Anterior cingulate cortex (tissue), 58 donors: ENCODE measurements at regions not wholly inside any gene's neighbourhood (a gene's known extent, or its start where the extent isn't known, plus 50 kb on each side); places are given as distances from the start of the nearest gene placed in this dataset.
A peak's percentile ranks its signal among the peaks of the same experiment; 100 is the strongest.

Source experiments
- DNase-seq, 58 donors: peaks; one replicate each; lab custom pipeline; 2025; lab: John Stamatoyannopoulos, UW

DNA sequence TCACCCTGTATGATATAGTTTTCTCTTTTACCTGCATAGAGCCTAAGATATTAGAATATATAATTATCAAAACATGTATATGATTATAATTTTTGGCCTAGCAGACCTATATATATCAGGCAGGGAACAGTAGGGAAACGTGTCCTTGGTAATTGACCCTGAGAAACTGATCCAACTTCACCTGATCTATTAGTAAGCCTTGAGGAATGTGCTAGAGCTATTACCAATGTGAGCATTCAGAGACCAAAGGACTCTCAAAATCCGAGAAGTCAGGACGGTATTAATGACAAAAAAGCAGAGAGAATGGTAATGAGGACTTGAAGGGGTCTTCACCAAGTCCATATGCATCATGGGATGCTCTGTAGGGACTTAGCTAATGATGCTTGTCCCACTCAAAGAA, 571.9 kb downstream of the CPS1 start:
- DNase-seq, result no peak

DNA sequence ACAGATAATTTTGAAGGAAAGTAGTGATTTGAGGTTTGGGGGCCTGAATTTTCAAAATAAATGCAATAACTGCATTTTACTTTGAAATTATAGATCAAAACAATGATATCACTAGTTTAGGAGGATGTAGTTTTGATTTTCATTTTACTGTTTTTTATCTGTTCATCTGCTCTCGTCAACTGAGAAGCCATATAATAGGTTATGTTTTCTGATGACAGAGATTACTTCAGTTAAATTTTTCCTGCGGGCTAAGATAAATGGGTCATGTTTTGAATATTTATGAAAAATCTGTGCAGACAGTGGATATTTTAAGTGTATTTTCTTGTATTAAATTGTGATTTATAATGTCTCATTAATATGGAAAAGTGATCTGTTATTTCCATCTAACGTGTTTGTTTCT, 573.4 kb downstream of the CPS1 start:
- DNase-seq, result no peak

DNA sequence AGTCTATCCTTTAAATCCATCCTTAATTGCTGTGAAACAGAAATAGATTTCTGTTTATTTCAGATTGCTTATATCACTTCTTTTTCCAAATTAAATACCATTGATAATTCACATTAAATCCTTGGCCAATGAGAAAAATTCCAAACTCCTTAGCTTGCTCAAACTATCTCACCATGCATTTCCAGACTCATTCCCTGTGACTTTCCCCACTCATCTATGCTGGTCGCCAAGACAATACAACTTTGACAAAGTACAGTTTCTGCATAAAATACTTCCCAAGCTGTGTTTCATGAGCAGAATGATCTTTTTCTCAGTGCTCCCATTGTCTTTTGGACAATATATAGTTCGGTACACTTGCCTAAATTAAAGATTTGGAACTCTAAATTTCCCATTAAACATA, 575.6 kb downstream of the CPS1 start:
- DNase-seq, result no peak

DNA sequence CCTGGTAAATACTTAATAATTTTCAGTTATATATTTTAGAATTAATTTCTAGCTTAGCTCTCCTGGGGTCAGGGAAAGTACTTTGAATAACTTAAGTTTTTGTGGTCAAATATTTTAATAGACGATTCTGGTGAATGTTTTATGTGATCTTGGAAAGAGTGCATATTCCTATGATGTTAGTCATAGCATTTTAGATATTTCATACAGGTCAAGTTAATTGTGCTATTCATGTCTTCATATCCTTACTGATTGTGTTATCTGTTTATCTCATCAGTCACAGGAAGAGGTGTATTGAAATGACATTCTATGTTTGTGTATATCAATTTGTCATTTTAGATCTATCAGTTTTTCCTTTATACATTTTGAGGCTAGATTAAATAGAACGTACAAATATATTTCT, 576.2 kb downstream of the CPS1 start:
- DNase-seq, result no peak

DNA sequence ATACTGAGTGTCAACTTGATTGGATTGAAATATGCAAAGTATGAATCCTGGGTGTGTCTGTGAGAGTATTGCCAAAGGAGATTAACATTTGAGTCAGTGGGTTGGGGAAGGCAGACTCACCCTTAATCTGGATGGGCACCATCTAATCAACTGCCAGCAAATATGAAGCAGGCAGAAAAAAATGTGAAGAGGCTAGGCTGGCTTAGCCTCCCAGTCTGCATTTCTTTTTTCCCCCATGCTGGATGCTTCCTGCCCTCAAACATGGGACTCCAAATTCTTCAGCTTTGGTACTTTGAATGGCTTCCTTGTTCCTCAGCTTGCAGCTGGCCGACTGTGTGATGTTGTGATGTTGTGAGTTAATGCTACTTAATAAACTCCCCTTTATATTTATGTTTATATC, 577.4 kb downstream of the CPS1 start:
- DNase-seq, result no peak

DNA sequence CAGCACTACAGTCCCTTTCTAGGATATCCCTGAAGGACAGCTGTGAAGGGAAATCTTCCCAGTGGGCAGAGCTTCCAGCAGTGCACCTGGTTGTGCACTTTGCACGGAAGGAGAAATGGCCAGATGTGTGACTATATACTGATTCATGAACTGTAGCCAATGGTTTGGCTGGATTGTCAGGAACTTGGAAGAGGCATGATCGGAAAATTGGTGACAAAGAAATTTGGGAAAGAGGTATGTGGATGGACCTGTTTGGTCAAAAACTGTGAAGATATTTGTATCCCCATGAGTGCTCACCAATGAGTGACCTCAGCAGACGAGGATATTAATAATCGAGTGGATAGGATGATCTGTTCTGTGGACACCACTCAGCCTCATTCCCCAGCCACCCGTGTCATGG, 582.2 kb downstream of the CPS1 start:
- no peak for DNase-seq

DNA sequence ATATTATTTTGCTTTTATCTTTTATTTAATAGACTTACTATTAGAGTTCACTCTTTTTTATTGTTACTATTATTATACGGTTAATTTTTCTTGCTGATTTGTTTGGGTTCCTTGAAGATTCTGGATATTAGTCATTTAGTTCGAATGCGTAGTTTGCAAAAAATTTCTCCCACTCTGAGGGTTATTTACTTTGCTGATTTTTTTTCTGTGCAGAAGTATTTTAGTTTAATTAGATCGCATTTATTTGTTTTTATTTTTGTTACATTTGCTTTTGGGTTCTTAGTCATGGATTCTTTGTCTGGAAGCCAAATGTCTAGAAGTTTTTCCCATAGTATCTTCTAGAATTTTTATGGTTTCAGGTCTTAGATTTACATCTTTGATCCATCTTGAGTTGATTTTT, 585.2 kb downstream of the CPS1 start:
- DNase-seq, result no peak

DNA sequence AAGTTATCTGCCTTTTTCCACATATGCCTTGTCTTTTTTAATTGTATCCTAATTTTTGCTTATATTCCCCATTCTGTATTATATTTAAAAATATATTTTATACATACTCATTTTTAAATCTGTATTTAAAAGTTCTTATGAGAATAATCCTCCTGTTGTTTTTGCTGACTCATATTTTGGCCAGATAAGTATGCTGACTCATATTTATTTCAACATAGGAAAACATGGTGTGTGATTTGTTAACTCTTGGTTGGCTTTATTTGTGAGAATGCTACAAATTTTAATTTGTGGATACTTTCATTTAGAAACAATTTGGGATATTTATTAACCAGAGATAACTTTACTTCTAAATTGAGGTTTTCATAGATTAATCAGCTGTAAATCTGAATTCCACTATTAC, 587.7 kb downstream of the CPS1 start:
- DNase-seq, result no peak

DNA sequence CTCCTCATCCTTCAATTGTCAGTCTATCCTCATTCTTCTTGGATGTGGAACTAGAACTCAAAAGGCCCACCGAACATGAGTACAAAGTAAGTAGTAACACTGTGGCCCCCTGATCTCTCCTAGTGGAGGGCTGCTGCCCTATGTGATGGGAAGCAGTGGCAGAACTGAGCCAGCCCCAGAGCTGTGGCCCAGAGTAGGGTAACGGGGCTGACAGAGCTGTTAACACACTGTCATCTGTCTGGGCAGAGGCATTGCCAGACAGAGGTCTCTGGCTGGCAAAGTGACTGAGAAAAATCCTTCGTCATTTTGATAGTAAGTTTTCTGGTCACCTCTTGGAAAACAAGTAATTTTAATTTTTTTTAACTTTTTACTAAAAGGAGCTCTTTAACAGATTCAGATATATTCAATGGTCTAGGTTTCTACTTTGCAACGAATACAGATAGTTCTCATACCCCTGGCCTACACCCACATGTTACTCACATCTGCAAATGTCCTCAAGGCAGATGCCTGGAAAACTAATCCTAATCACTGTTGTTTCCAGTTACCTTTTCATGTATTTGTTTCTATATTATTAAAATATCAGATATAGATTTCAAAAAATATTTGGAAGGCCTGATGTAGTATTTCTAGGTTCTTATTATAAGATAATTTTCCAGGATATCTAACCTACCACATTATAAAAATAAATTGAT, 588.7 kb downstream of the CPS1 start:
- DNase-seq, result no peak

DNA sequence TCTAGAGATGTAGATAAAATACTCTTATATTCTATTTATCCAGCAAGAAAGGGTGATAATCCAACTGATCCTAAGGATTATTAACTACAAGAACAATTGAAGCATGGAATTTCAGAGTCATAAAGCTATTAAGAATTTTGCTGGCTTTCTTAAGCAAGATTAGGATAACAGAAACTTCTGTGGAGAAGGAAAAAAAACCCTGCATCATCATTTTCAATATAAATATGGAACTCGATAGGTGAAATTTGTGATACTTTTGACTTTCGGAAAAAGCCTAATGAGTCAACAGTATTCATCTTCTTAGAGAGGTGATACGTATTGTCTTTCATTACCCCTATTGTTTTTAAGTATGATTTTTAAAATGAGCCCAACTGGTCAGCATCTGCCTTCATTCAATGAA, 593.3 kb downstream of the CPS1 start:
- no peak for DNase-seq

DNA sequence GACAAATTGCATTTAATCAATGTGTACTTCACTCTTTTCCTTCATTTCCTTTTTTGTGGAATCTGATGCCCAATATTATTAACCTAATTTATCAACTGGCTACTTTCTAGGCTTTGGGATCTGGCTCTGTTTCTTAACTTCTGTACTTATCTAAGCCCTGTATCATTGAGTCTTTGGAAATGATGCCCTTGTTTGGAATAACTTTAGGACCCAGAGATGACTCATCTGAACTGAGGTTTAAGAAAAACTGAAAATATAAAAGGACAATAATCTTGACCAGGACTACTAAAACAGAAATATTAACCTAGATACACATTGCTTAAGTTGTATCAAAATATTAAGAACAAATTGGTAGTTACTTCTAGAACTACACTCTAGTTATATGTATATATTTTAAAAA, 600.8 kb downstream of the CPS1 start:
- no peak for DNase-seq

DNA sequence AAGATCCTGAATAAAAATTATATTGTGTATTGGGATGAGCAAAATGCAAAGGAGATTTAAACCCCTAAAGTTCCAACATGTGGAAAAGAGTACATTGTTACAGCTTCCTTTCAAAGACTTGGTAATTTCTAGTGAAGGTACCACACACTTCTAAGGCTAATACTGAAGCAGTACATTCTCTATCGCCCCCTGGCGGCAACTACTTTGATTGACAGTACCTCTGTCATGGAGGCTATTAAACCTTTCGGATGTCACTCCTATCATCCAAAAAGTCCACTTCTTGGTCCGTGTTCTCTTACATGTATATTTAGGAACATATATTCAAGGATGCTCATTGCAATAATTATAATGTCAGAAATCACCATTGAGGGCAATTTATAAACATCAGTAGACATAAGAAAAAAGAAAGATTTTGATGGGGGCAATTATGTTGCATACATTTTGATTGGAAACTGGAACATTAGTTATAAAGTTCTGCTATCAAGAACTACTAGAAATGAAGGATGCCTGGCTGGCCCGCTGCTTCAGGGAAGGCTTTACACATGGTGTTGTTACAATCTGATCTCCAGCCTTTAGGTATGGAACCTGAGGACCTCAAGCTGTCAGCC, 601.6 kb downstream of the CPS1 start:
- DNase-seq, result peak in 47 of 58 donors; percentile 1 to 88 (median 29)

DNA sequence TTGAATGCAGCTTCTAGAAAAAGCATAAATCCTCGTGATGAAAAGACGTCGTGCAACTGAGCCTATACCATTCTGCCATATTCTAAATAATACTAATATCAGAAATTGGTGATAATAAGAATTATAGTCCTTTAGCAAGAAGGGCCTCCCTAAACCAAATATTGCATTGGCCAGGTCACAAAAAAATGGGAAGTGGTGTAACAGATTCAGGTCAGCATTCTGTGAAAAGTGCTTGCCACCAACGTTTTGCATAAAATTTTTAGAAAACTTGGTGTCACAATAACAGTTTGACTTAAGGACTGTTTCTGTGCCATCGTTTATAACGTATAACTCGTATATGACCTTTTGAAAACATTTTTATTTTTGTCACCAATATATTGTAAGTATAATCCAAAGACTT, 603.6 kb downstream of the CPS1 start:
- no peak for DNase-seq

DNA sequence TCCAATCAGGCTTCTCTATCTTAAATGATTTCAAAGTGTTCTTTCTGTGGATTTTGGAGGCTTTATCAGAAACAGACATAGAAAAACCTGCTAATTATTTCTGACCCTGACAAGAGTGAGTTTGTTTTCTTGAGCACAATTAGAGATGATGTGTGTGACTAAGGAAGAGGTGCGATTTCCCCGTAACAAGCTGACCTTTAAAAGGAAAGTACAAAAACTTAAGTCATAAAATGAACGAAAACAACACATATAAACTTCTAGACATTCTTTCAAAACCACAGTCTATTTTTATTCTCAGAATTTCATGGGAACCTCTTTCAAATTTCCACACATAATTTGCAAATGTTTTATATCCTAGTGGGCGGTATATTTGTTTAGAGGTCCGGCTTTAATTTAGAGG, 604.8 kb downstream of the CPS1 start:
- DNase-seq, result no peak

DNA sequence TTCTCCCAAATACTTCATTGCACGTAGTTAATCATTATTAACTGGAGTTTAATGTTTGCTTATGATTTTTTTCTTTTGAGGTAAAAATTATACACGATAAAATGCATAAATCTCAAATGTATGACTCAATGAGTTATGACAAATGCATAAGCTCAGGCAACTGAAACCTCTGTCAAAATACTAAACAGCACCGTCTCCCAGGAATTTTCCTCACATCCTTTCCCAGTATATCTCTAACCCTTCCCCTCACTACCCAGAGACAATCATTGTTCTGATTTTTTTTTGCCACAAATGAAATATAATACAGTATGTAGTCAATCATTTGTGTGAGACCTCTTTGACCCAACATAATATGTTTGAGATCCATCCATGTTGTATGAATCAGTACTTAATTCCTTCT, 606.5 kb downstream of the CPS1 start:
- no peak for DNase-seq

DNA sequence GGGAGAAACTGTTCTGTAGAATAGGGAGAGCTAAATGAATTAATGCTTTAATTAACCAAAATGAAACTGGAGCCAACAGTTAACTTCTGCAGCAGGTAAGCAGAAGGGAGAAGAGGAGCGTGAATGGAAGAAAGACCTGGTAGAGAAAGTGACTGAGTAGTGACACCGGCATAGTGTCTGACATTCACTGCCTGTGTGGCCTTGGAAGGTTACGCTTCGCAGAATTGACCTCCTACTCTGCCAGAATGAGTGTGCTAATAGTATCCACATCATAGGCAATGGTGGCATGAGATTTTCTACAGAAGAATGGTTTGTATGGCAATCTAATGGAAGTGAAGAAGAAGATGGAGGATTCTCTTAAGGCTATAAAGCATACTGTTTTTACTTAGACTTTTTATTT, 614.4 kb downstream of the CPS1 start:
- no peak for DNase-seq

DNA sequence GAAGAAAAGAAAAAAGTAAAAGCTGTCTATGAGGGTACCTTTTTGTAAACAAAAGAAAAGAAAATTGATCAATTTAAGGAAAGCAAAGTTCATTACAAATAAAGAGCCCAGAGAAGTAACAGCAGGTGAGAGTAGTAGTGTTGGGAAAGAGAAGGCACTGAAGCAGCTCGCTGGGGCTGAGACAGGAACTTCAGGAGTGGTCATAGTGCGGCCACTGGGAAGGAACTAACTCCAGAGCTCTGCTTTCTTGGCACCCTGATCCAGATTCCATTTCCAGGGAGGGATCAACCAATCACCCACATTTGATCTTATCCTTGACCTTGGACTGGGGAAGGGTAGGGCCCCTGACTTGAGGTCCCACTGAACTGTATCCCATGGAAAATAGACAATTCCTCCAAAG, 617.6 kb downstream of the CPS1 start:
- DNase-seq, result no peak

DNA sequence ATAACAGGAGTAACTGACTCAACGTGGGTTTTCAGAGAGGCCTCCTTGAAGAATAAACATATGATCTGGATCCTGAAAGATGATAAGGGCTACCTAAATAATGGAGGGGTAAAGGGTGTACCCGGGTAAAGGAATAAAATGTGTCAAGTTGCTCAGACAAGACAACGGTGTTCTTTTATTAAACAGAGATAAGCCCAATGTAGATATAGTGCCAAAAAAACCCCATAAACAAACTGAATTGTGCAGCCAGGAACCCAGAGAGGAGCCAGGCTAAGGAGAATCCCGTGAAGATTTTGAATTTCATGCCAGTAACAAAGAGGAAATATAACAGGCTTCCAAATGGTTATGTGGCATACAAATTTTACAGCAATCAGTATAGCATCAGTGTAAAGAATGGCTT, 618.2 kb downstream of the CPS1 start:
- no peak for DNase-seq

DNA sequence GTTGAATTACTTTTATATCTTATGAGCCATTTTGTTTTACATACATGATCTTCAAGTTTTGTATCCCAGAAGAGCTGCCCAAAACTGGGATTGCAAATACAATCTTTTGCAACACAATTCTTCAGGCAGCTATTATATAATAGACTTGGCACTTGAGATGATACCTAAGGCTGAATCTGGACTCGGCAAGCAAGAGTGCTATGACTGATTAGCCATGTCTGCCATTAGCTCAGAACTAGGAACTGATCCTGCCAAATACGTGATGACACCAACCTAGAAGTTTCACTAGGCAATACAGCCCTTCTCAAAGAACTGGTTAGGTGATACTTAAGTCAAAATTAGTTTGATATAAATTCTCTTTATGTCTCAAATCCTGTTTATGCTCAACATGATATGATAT, 619.6 kb downstream of the CPS1 start:
- DNase-seq, result no peak

DNA sequence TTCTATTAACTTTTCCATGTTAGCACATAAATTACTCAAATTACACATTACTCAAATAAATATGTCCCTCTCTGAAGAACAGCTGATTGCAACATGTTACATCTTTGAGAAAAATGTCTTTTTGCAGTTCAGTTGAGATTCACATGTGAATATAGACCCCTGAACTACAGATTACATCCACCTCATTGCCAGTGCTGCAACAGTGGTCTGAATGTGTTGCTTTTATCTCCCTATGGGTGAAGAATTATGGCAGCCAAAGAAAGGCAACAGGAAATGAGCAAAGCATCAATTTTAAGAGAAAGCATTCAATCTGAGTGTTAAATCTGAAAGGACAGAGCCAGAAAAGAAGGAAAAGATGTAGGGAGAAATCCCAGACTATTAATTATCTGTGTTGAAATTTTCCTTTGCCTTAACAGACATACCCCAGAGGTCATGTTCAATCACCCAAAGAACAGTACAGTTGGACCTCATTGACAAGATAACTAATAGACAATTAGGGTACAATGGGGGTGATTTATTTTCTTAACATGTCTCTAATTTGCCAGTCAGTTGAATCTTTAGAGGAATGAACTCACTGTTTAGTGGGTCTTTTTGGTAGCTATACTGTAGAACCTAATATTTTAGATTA, 620.2 kb downstream of the CPS1 start:
- no peak for DNase-seq

DNA sequence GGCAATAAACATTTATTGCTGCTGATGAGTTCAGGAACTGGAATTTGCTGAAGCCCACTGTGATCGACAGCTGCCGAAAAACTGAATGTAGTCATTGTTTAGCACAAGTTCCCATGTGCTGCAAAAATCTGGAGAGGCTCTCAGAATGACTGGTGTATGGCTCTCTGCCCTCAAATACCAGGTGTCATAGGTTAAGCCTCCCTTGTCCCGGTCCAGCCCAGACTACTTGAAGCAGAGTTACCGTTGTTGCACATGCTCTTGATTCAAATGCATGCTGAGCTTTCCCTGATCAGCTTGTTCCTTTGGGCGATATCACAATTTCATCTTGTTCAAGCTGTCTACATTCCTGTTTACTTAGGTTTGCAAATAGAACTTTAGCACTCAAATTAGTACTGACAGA, 625.2 kb downstream of the CPS1 start:
- peak in 1 of 58 donors; percentile 0 for DNase-seq

DNA sequence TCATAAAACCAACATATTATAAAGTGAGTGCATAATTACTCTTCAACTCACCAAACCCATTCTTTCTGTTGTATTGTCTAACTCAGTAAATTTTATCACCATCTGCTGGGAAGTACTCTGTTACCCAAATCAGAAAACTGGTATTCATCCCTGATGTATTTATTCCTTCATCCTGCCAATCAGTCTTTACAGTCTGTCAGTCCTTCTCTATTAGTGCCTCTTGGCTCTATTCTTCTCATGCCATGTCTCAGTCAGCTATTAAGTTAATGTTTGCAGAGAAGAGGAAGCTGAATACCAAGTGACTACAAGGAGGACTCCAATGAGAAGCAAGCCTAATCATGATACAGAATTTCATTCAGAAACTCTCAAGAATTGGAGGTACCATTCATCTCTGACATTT, 631.2 kb downstream of the CPS1 start:
- no peak for DNase-seq
